Liver (tissue), 7 donors: ENCODE measurements at regions not wholly inside any gene's neighbourhood (a gene's known extent, or its start where the extent isn't known, plus 50 kb on each side); places are given as distances from the start of the nearest gene placed in this dataset.
A peak's percentile ranks its signal among the peaks of the same experiment; 100 is the strongest.

Experiments used
- DNase-seq: peaks from one replicate; pipeline ENCODE4 v3.0.0-alpha.2; 2017; ENCODE audit warnings: low spot score
- H3K27ac ChIP-seq, 2 donors: one replicate each; pipeline ENCODE4 v1.7.0; 2013; ENCODE audit warnings: inconsistent platforms in 2 of 2, low read length in 2 of 2, control low read depth in 1 of 2, low read depth in 1 of 2, mild to moderate bottlenecking in 1 of 2
- H3K27me3 ChIP-seq, 4 donors: one replicate each; pipeline versions ENCODE4 v1.6.1 to v1.7.0; 2013; ENCODE audit warnings: low read length in 3 of 4, inconsistent platforms in 1 of 4, mild to moderate bottlenecking in 1 of 4, moderate library complexity in 1 of 4; ENCODE audit not compliant: control insufficient read depth in 4 of 4, insufficient read depth in 4 of 4
- H3K36me3 ChIP-seq, 4 donors: one replicate each; pipeline versions ENCODE4 v1.6.1 to v1.7.0; 2013; ENCODE audit warnings: low read length in 3 of 4, mild to moderate bottlenecking in 3 of 4, low read depth in 1 of 4, moderate library complexity in 1 of 4; ENCODE audit not compliant: control insufficient read depth in 4 of 4, insufficient read depth in 3 of 4
- H3K4me1 ChIP-seq, 4 donors: one replicate each; pipeline versions ENCODE4 v1.6.1 to v1.7.0; 2013; ENCODE audit warnings: low read length in 3 of 4, mild to moderate bottlenecking in 3 of 4, moderate library complexity in 1 of 4; ENCODE audit not compliant: control insufficient read depth in 4 of 4, insufficient read depth in 4 of 4
- H3K4me3 ChIP-seq, 3 donors: one replicate each; pipeline versions ENCODE4 v1.6.1 to v1.7.0; 2013; ENCODE audit warnings: low read length in 3 of 3, control low read depth in 1 of 3, low read depth in 1 of 3, mild to moderate bottlenecking in 1 of 3
- H3K9ac ChIP-seq, 2 donors: one replicate each; pipeline ENCODE4 v1.7.0; 2013; ENCODE audit warnings: low read length in 2 of 2, mild to moderate bottlenecking in 2 of 2, moderate library complexity in 2 of 2, control low read depth in 1 of 2, low read depth in 1 of 2
- H3K9me3 ChIP-seq, 4 donors: one replicate each; pipeline versions ENCODE4 v1.6.1 to v1.7.0; 2013; ENCODE audit warnings: low read length in 3 of 4; ENCODE audit not compliant: control insufficient read depth in 4 of 4
- EGR1 ChIP-seq, 2 donors: IDR thresholded peaks; 2 replicates each; pipeline ENCODE4 v1.6.1; 2016 to 2018; ENCODE audit warnings: antibody characterized with exemption in 2 of 2, low read depth in 2 of 2
- FOXA1 ChIP-seq: IDR thresholded peaks from 2 replicates; pipeline ENCODE4 v1.6.1; 2016; ENCODE audit warnings: antibody characterized with exemption
- FOXA2 ChIP-seq: IDR thresholded peaks from 2 replicates; pipeline ENCODE4 v1.6.1; 2016; ENCODE audit warnings: antibody characterized with exemption
- GABPA ChIP-seq, 2 donors: IDR thresholded peaks in 1 of 2; conservative IDR thresholded peaks in 1 of 2; 2 replicates each; pipeline ENCODE4 v1.6.1; 2016; ENCODE audit warnings: antibody characterized with exemption in 2 of 2, mild to moderate bottlenecking in 1 of 2, moderate library complexity in 1 of 2
- HNF4A ChIP-seq, 2 donors: conservative IDR thresholded peaks; 2 replicates each; pipeline ENCODE4 v1.6.1; 2016; ENCODE audit warnings: antibody characterized with exemption in 2 of 2, mild to moderate bottlenecking in 2 of 2
- HNF4G ChIP-seq: IDR thresholded peaks from 2 replicates; pipeline ENCODE4 v1.6.1; 2016; ENCODE audit warnings: antibody characterized with exemption
- JUND ChIP-seq, 2 donors: IDR thresholded peaks; 2 replicates each; pipeline ENCODE4 v1.6.1; 2016; ENCODE audit warnings: antibody characterized with exemption in 2 of 2
- MAX ChIP-seq: IDR thresholded peaks from 2 replicates; pipeline ENCODE4 v1.6.1; 2016; ENCODE audit warnings: antibody characterized with exemption
- NR2F2 ChIP-seq: IDR thresholded peaks from 2 replicates; pipeline ENCODE4 v1.6.1; 2016; ENCODE audit warnings: antibody characterized with exemption
- RAD21 ChIP-seq, 2 donors: IDR thresholded peaks; 2 replicates each; pipeline ENCODE4 v1.6.1; 2016; ENCODE audit warnings: antibody characterized with exemption in 2 of 2, mild to moderate bottlenecking in 2 of 2
- REST ChIP-seq: IDR thresholded peaks from 2 replicates; pipeline ENCODE4 v1.6.1; 2016; ENCODE audit warnings: antibody characterized with exemption, mild to moderate bottlenecking
- RXRA ChIP-seq, 2 donors: IDR thresholded peaks; 2 replicates each; pipeline ENCODE4 v1.6.1; 2017 to 2018; ENCODE audit warnings: antibody characterized with exemption in 2 of 2, mild to moderate bottlenecking in 1 of 2
- SP1 ChIP-seq: IDR thresholded peaks from 2 replicates; pipeline ENCODE4 v1.6.1; 2018; ENCODE audit warnings: antibody characterized with exemption, mild to moderate bottlenecking
- TAF1 ChIP-seq: conservative IDR thresholded peaks from 2 replicates; pipeline ENCODE4 v1.6.1; 2016; ENCODE audit warnings: antibody characterized with exemption, mild to moderate bottlenecking
- YY1 ChIP-seq: IDR thresholded peaks from 2 replicates; pipeline ENCODE4 v1.6.1; 2016; ENCODE audit warnings: antibody characterized with exemption, mild to moderate bottlenecking
- ZBTB33 ChIP-seq: IDR thresholded peaks from 2 replicates; pipeline ENCODE4 v1.6.1; 2016; ENCODE audit warnings: antibody characterized with exemption
- WGBS: extraction: QIAGEN DNeasy Blood & Tissue Kit; methylation state at CpG from one replicate; pipeline ENCODE4 v1.1.7; 2013; 5-methylcytosine and 5-hydroxymethylcytosine counted together
- donor health status: healthy.
- donor health status: healthy.
- donor health status: healthy.
- donor health status: healthy.

GRCh38 chr22:49554296-49554625 lies 273.4 kb downstream of the BRD1 start:
- 84% methylated on average over 10 of the region's 10 CpGs for WGBS
- Histone ChIP-seq H3K27ac (no peak overlapping the region), H3K9ac (no peak overlapping the region), H3K4me3 (no peak overlapping the region), H3K27me3 (no peaks in the 10 kb centered on the region), H3K9me3 (peaks cover 0 to 6% (median 1%) of the 10 kb centered on the region in 4 donors), H3K36me3 (no peaks in the 10 kb centered on the region), H3K4me1 (no peaks in the 10 kb centered on the region)
- TF ChIP-seq FOXA2: no peak
- DNase-seq: no peak

GRCh38 chr22:49553518-49554295 lies 274.0 kb downstream of the BRD1 start:
- 72% methylated on average over 20 of the region's 20 CpGs for WGBS
- peak; percentile 92 for TF ChIP-seq REST
- no peak for TF ChIP-seq ZBTB33
- TF ChIP-seq JUND (IDR thresholded peaks at IDR 0.05): no peak
- Histone ChIP-seq H3K9ac (no peak overlapping the region), H3K36me3 (no peaks in the 10 kb centered on the region), H3K9me3 (peaks cover 0 to 6% (median 1%) of the 10 kb centered on the region in 4 donors), H3K27me3 (no peaks in the 10 kb centered on the region), H3K27ac (no peak overlapping the region), H3K4me1 (no peaks in the 10 kb centered on the region), H3K4me3 (no peak overlapping the region)
- no peak for DNase-seq

GRCh38 chr22:49553076-49553475 lies 274.6 kb downstream of the BRD1 start:
- 78% methylated on average over 11 of the region's 11 CpGs for WGBS
- TF ChIP-seq FOXA2: no peak
- no peak for TF ChIP-seq YY1
- no peak for TF ChIP-seq RXRA (IDR thresholded peaks at IDR 0.05)
- TF ChIP-seq EGR1 (IDR thresholded peaks at IDR 0.05; ENCODE audit: low read depth in 2 of 2): no peak
- TF ChIP-seq ZBTB33: no peak
- TF ChIP-seq HNF4A (conservative IDR thresholded peaks at IDR 0.05): no peak
- no peak for TF ChIP-seq TAF1
- TF ChIP-seq JUND (IDR thresholded peaks at IDR 0.05): no peak
- no peak for TF ChIP-seq RAD21 (IDR thresholded peaks at IDR 0.05)
- no peak for TF ChIP-seq NR2F2
- no peak for TF ChIP-seq FOXA1
- TF ChIP-seq SP1: no peak
- TF ChIP-seq HNF4G: no peak
- no peak for TF ChIP-seq MAX
- TF ChIP-seq GABPA (IDR thresholded peaks at IDR 0.05 in 1 of 2, conservative IDR thresholded peaks at IDR 0.05 in 1 of 2): no peak

More at GRCh38 chr22:49553076-49553475, 274.6 kb downstream of the BRD1 start:
- no peaks in the 10 kb centered on the region for H3K4me1 ChIP-seq
- no peak overlapping the region for H3K27ac ChIP-seq
- H3K4me3 ChIP-seq: no peak overlapping the region
- DNase-seq: no peak
- peaks cover 0 to 6% (median 1%) of the 10 kb centered on the region in 4 donors for H3K9me3 ChIP-seq
- H3K27me3 ChIP-seq: no peaks in the 10 kb centered on the region
- H3K9ac ChIP-seq: no peak overlapping the region
- no peaks in the 10 kb centered on the region for H3K36me3 ChIP-seq
